ENCODE measurements at regions not wholly inside any gene's neighbourhood (a gene's known extent, or its start where the extent isn't known, plus 50 kb on each side); places are given as distances from the start of the nearest gene placed in this dataset.

- DNase-seq (no peak), ATAC-seq (ENCODE audit: low read depth) (no peak)
- intact Hi-C loops (cut with micrococcal nuclease), result no loop called here
- H3K4me3 ChIP-seq (ENCODE audit: control extremely low read depth in 1 of 5, extremely low read depth in 1 of 5, insufficient read depth in 1 of 5, low read depth in 2 of 5, low read length in 4 of 5), result no peak overlapping the region
- H3K9me3 ChIP-seq (ENCODE audit: control extremely low read depth in 1 of 3, control insufficient read depth in 2 of 3, insufficient read depth in 1 of 3, low read length in 2 of 3), result peaks cover 0 to under 1% (median 0%) of the 10 kb centered on the region in 3 donors
- H4K20me1 ChIP-seq (ENCODE audit: control insufficient read depth, insufficient read depth, low read length, poor library complexity, severe bottlenecking), result no peaks in the 10 kb centered on the region
- H3K4me1 Mint-ChIP-seq, result no peaks in the 10 kb centered on the region
- no peaks in the 10 kb centered on the region for H3K36me3 ChIP-seq (replicated peaks in 1 of 2; ENCODE audit: control extremely low read depth in 1 of 2, control insufficient read depth in 1 of 2, extremely low read depth in 1 of 2, insufficient read depth in 2 of 2, low read length in 1 of 2)
- TF ChIP-seq EZH2 (IDR thresholded peaks at IDR 0.05; ENCODE audit: borderline replicate concordance, insufficient read depth, low read depth, low read length, poor library complexity, severe bottlenecking), result no peak
- TF ChIP-seq CTCF (IDR thresholded peaks at IDR 0.05), result no peak
- no peaks in the 10 kb centered on the region for H3K4me1 ChIP-seq (ENCODE audit: control insufficient read depth in 2 of 2, insufficient read depth in 2 of 2, low read length in 2 of 2)
- H3K27ac Mint-ChIP-seq, result no peak overlapping the region
- no peaks in the 10 kb centered on the region for H3K27me3 ChIP-seq (replicated peaks in 1 of 4; ENCODE audit: control extremely low read depth in 1 of 4, control insufficient read depth in 3 of 4, insufficient read depth in 4 of 4, low read length in 3 of 4)
- no peak overlapping the region for H3K4me3 Mint-ChIP-seq
- no peak overlapping the region for H2AFZ ChIP-seq (ENCODE audit: insufficient read depth, low read depth, low read length, poor library complexity, severe bottlenecking)
- H3K4me2 ChIP-seq (replicated peaks; ENCODE audit: low read depth, low read length, poor library complexity, severe bottlenecking), result no peak overlapping the region
- ChIA-PET POLR2A (no interaction called here), CTCF (no interaction called here)
- H3K27me3 Mint-ChIP-seq, result peaks cover 5% of the 10 kb centered on the region
- no peak overlapping the region for H3K27ac ChIP-seq (ENCODE audit: low read length in 2 of 2)
- no peaks in the 10 kb centered on the region for H3K79me2 ChIP-seq (ENCODE audit: control insufficient read depth, insufficient read depth, low read length)
- no peaks in the 10 kb centered on the region for H3K9me3 Mint-ChIP-seq (ENCODE audit: insufficient read depth)
- no peak overlapping the region for H3K9ac ChIP-seq (ENCODE audit: low read length)
These were observed 254.3 kb downstream of the FIGN start for GRCh38 chr2:163481515-163481914.

GRCh38 chr2:163479599-163479998 lies 256.2 kb downstream of the FIGN start:
- Histone ChIP-seq H3K27me3 (replicated peaks in 1 of 4; ENCODE audit: control extremely low read depth in 1 of 4, control insufficient read depth in 3 of 4, insufficient read depth in 4 of 4, low read length in 3 of 4) (no peaks in the 10 kb centered on the region), H3K4me1 (ENCODE audit: control insufficient read depth in 2 of 2, insufficient read depth in 2 of 2, low read length in 2 of 2) (no peaks in the 10 kb centered on the region), H4K20me1 (ENCODE audit: control insufficient read depth, insufficient read depth, low read length, poor library complexity, severe bottlenecking) (no peaks in the 10 kb centered on the region), H3K36me3 (replicated peaks in 1 of 2; ENCODE audit: control extremely low read depth in 1 of 2, control insufficient read depth in 1 of 2, extremely low read depth in 1 of 2, insufficient read depth in 2 of 2, low read length in 1 of 2) (no peaks in the 10 kb centered on the region), H3K4me2 (replicated peaks; ENCODE audit: low read depth, low read length, poor library complexity, severe bottlenecking) (no peak overlapping the region), H3K9me3 (ENCODE audit: control extremely low read depth in 1 of 3, control insufficient read depth in 2 of 3, insufficient read depth in 1 of 3, low read length in 2 of 3) (no peaks in the 10 kb centered on the region), H3K4me3 (ENCODE audit: control extremely low read depth in 1 of 5, extremely low read depth in 1 of 5, insufficient read depth in 1 of 5, low read depth in 2 of 5, low read length in 4 of 5) (no peak overlapping the region), H3K9ac (ENCODE audit: low read length) (no peak overlapping the region), H3K27ac (ENCODE audit: low read length in 2 of 2) (no peak overlapping the region), H2AFZ (ENCODE audit: insufficient read depth, low read depth, low read length, poor library complexity, severe bottlenecking) (no peak overlapping the region), H3K79me2 (ENCODE audit: control insufficient read depth, insufficient read depth, low read length) (no peaks in the 10 kb centered on the region)
- DNase-seq, result no peak
- 83% methylated on average over 6 of the region's 9 CpGs for WGBS (ENCODE audit: insufficient coverage)
- H3K4me3 Mint-ChIP-seq, result no peak overlapping the region
- ChIA-PET POLR2A (no interaction called here), CTCF (no interaction called here)
- H3K27me3 Mint-ChIP-seq, result peaks cover 5% of the 10 kb centered on the region
- no peak overlapping the region for H3K27ac Mint-ChIP-seq
- H3K4me1 Mint-ChIP-seq, result no peaks in the 10 kb centered on the region
- TF ChIP-seq EZH2 (IDR thresholded peaks at IDR 0.05; ENCODE audit: borderline replicate concordance, insufficient read depth, low read depth, low read length, poor library complexity, severe bottlenecking) (no peak), CTCF (IDR thresholded peaks at IDR 0.05) (no peak)
- ATAC-seq (ENCODE audit: low read depth), result no peak
- intact Hi-C loops (cut with micrococcal nuclease), result no loop called here
- H3K9me3 Mint-ChIP-seq (ENCODE audit: insufficient read depth), result no peaks in the 10 kb centered on the region
